K562 (cell line): ENCODE measurements at regions not wholly inside any gene's neighbourhood (a gene's known extent, or its start where the extent isn't known, plus 50 kb on each side); places are given as distances from the start of the nearest gene placed in this dataset.

Experiments used
- CTCF ChIP-seq, 3 experiments: IDR thresholded peaks in 2 of 3; conservative IDR thresholded peaks in 1 of 3; 2 replicates each; pipeline ENCODE4 v1.5.1; 2011 to 2012; ENCODE audit warnings: low read length in 3 of 3, mild to moderate bottlenecking in 3 of 3, control low read depth in 2 of 3, improper control_type of control experiment in 1 of 3, inconsistent platforms in 1 of 3, low read depth in 1 of 3, mixed read lengths in 1 of 3, moderate library complexity in 1 of 3; ENCODE audit not compliant: insufficient read depth in 2 of 3
- EZH2 ChIP-seq: IDR thresholded peaks from 2 replicates; pipeline ENCODE4 v1.6.1; 2012; ENCODE audit warnings: low read depth, mild to moderate bottlenecking, inconsistent platforms, low read length, borderline replicate concordance
- IRF2 ChIP-seq: sonication (generic); formaldehyde crosslinking; IDR thresholded peaks from 2 replicates; pipeline ENCODE4 v1.8.1; 2022; ENCODE audit warnings: mild to moderate bottlenecking, missing genetic modification reagents
- NFIC ChIP-seq: fragments of 450-650 bp; IDR thresholded peaks from 2 replicates; pipeline ENCODE4 v1.6.1; 2017; ENCODE audit warnings: mild to moderate bottlenecking, inconsistent platforms
- SIN3A ChIP-seq, 2 experiments: fragments of 150-350 bp in 1 of 2; IDR thresholded peaks; 2 replicates each; pipeline ENCODE4 v1.6.1; 2011 to 2016; ENCODE audit warnings: borderline replicate concordance in 2 of 2, low read depth in 2 of 2, low read length in 2 of 2, mild to moderate bottlenecking in 2 of 2, moderate library complexity in 2 of 2; ENCODE audit not compliant: control insufficient read depth in 1 of 2
- ZNF274 ChIP-seq: IDR thresholded peaks from 2 replicates; pipeline ENCODE4 v1.6.1; 2011; ENCODE audit warnings: low read depth, mild to moderate bottlenecking, low read length, moderate library complexity, borderline replicate concordance

GRCh38 chr22:48740731-48741405, 1086.8 kb downstream of the BRD1 start:
- TF ChIP-seq ZNF274 (no peak), IRF2 (CRISPR knock-in tag) (no peak), EZH2 (no peak), NFIC (no peak), SIN3A (IDR thresholded peaks at IDR 0.05; ENCODE audit: borderline replicate concordance in 2 of 2, control insufficient read depth in 1 of 2, low read depth in 2 of 2, low read length in 2 of 2) (no peak), CTCF (IDR thresholded peaks at IDR 0.05 in 2 of 3, conservative IDR thresholded peaks at IDR 0.05 in 1 of 3; ENCODE audit: insufficient read depth in 2 of 3, low read depth in 1 of 3, low read length in 3 of 3) (no peak)
